Hippocampal formation (tissue), 2 donors: ENCODE measurements at regions not wholly inside any gene's neighbourhood (a gene's known extent, or its start where the extent isn't known, plus 50 kb on each side); places are given as distances from the start of the nearest gene placed in this dataset.
A peak's percentile ranks its signal among the peaks of the same experiment; 100 is the strongest.
"Not testable (repeated sequence)": the region's sequence is repeated elsewhere in the genome, so short reads cannot be mapped to it uniquely, and the experiment has no call there.

ENCODE experiments used
- DNase-seq, 2 donors: peaks; one replicate each; lab custom pipeline; 2025; lab: John Stamatoyannopoulos, UW

DNA sequence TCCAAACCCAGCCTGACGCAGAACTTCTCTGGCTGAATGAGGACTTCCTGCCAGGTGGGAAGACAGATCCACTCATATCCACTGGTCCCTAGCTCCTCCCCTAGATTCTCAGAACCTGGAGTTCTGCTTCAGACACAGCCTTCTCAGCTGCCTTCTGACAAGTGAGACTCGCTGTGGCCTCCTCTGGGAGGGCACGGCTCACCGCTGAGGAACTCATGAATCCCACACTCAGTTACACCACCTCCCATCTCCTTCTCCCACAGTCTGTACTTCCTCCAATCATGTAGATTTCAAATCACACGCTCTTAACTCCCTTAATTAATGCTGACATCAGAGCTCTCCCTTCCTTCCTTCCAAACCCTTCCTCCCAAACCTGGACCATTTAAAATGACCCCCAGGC, 86.4 kb upstream of the TMEM45B start:
- DNase-seq: no peak

DNA sequence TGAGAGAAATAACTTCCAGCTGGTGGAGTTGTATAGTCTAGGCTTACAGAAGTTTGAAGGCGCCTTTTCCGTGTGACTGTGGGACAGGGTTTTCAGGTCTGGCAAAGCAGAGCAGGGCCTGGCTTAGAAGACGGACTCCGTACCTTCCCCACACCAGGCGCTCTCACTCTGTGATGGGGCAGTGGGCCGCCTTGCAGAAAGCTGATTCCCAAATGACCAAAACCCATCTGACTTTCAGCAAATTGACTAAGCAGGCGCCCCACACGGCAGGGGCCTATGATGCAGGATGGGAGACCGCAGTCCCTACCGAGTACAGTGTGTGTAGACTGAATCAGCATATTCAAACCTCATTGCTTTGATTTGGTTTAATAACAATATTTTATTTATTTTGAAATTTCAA, 85.8 kb upstream of the TMEM45B start:
- no peak for DNase-seq

DNA sequence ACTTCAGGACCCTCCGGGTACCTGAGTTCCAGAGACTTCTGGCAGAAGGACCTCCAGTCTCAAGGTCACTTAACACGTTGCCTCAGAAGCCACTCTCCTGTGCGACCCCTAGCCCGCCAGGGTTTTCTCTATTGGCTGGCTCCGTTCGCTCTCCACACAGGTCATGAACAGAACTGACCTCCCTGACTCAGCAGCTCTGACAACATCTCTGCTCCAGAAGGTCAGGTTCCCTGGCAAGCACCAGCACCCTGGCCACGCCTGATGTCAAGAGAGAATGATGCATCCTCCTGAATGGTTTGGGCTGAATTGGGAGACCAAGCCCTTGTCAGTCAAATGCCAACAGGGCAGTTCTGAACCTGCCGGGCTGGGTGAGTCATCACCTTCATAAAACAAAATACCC, 84.3 kb upstream of the TMEM45B start:
- no peak for DNase-seq

DNA sequence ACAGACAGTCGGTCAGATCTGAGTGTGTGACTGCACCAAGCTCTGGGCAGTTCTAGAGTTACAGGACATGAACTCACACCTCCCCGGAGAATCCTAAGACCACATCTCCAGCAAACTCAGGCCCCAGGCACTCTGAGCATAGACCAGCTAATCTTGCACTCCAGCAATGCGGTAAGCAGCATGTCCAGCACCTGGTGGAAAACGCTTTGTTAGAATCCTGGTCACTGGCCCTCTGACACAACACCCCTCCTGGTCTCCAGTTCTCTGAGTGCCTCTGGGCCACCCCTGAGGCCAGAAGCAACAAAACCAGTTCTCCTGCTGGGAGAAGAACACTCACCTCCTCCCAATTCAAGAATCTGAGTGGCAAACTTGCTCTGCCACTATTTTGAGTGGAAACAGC, 82.7 kb upstream of the TMEM45B start:
- DNase-seq: no peak

DNA sequence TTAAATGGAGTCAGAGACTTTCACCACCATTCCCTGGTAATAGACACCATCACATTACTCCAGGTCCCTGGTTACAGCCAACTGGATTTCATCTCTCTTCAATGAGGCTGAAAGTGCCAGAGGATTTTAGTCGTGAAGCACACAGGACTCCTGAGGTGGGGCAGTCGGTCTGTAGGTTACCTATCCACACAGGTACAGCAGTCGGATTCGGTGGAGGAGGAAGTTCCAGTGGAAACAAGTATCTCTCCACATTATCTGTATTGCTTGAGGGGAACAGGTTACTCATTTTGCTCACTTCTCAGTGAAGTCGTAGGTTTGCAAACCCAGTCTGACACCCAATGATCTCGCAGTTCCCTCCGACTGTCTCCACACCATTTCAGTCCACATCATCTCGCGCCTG, 82.3 kb upstream of the TMEM45B start:
- DNase-seq: no peak

- DNase-seq: no peak
Measured at GRCh38 chr11:129733981-129734380, 81.7 kb upstream of the TMEM45B start.

DNA sequence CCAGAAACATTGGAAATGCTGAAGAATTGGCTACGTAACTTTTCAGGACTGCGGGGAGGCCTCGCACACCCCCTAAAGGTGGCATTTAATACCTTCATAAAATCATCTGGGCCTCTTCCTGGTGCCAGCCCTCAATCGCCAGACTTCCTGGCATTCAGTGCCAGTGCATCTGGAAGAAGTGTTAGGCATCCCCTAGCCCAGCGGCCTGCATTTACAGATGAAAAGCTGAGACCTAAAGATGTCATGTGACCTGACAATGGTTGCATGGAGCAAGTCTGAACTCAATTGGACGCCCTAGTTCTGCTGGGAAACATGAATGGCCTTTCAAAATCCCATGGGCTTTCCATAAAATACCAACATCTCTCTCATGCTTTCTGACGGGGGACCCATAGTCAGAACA, 81.0 kb upstream of the TMEM45B start:
- no peak for DNase-seq

- no peak for DNase-seq
Measured at GRCh38 chr11:129737831-129738230, 77.8 kb upstream of the TMEM45B start.

GRCh38 chr11:129738242-129738641, 77.4 kb upstream of the TMEM45B start:
- DNase-seq: no peak

- no peak for DNase-seq
Measured at GRCh38 chr11:129739339-129739738, 76.3 kb upstream of the TMEM45B start.

DNA sequence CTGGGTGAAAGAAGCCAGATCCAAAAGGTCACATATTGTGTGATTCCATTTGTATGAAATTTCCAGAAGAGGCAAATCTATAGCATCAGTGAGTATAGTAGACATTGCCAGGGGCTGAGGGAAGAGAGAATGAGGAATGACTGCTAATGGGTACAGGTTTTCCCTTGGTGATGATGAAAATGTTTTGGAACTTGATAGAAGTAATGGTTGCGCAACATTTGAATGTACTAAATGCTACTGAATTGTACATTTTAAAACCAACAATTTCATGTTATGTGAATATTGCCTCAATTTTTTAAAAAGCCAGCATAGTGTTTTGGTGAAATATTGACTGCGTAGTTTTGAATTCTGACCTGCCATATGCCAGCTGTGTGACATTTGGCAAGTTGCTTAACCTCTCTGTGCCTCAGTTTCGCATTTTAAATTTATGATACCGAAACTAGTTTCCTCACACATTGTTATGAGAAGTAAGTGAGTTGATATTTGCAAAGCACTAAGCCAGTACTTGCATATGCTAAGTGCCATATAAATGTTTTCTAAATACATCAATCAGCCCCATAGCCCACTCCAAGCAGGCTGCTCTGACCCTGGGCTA, 75.4 kb upstream of the TMEM45B start:
- DNase-seq: no peak

GRCh38 chr11:129743112-129743815, 72.4 kb upstream of the TMEM45B start:
- no peak for DNase-seq

- no peak for DNase-seq
Measured at GRCh38 chr11:129747071-129747470, 68.6 kb upstream of the TMEM45B start.

- no peak for DNase-seq
Measured at GRCh38 chr11:129749141-129749540, 66.5 kb upstream of the TMEM45B start.

DNA sequence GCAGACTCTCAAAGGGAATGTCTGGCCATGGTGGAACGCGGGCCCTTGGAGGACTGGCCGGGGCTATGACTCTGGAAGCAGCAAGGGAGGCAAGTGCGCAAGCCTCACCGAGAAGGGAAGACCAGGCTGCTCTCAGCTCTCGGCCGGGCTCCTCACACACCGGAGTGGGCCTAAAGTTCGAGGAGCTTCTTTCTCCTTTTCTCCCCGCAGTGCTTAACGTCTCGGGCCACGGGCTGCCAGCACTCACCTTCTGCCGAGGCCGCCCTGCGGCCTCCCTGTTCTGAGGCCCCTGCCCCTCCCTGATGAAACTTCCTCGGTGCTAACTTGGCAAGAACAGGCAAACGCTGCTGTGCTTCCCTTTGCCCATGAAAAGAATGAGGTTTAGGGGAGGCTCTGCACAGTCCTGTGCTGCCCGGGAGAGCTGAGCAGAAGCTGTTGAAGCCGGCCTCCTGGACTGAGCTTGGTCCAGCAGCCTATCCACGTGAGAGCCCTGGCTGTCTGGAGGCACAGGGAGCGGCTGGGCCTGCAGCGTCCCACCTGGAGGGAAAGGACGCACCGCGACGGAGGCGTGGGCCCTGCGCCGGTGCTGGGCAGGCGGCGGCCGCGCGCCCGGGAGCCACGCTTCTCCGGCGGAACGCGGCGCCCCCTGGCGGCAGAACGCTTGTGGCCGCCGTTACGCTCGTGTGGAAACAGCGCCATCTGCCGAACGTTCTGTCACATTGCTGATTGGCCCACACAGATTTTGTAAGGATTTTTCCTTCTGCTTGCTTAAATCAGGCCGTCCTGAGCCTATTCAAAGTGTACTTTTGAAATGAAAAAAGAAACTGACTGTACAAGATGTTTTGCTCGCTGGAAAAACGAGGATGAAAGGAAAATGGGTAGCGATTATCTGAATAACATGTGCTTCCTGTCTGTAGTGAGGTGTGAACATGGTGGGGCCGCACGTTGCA, 65.0 kb upstream of the TMEM45B start:
- DNase-seq: peak; percentile 58

DNA sequence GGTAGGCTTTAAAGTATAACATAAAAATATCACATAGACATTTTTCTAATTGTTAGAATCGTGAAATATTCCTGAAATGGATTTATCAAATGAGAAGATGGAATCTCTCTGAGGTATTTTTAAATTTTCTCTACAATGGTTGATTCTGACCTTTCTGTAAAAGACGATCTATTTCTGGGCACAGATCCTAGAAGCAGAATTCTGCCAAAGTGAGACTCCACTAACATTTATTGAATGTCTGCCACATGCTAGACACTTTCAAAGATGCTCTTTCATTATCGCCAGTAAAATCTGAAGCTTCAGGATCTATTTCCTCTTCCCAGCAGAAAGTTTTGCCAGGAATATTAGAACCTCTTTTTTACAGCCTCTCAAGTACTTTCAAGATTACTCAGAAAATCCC, 64.1 kb upstream of the TMEM45B start:
- no peak for DNase-seq

DNA sequence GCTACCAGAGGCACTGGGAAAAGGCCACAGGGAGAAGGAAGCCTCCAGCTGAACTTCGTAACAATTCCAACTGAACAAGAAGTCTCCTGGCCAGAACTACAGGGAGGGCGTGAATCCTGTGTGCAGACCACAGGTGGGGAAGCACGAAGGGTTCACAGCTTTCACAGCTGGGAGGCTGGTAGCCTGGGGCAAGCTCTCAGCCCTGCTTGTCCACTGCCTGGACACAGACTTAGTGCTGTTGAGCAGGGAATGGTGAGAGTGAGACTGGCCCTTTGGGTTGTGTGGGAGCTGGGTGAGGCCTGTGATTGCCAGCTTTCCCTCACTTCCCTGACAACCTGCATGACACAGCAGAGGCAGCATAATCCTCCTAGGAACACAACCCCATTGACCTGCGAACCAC, 52.1 kb upstream of the TMEM45B start:
- DNase-seq: not testable (repeated sequence)

DNA sequence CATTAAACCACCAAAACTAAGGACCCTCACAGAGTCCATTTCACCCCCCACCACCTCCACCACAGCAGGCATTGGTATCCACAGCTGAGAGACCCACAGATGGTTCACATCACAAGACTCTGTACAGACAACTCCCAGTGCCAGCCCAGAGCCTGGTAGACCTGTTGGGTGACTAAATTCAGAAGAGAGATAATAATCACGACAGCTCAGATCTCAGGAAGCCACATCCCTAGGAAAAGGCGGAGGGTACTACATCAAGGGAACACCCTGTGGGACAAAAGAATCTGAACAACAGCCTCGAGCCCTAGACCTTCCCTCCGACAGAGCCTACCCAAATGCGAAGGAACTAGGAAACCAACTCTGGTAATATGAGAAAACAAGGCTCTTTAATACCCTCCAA, 51.4 kb upstream of the TMEM45B start:
- not testable (repeated sequence) for DNase-seq
